Right atrium auricular region (tissue), 2 donors: ENCODE measurements at regions not wholly inside any gene's neighbourhood (a gene's known extent, or its start where the extent isn't known, plus 50 kb on each side); places are given as distances from the start of the nearest gene placed in this dataset.

Source experiments
- DNase-seq: peaks from one replicate; pipeline ENCODE4 v3.0.0-alpha.2; 2019; ENCODE audit warnings: low spot score
- H3K27ac ChIP-seq, 2 donors: fragments of 200-600 bp; sonication (generic); 1 replicate in 1 of 2; 2 replicates in 1 of 2; pipeline ENCODE4 v1.5.1; 2016 to 2019
- H3K27me3 ChIP-seq, 2 donors: fragments of 200-600 bp; sonication (generic); one replicate each; pipeline versions ENCODE4 v1.5.1 to v1.6.0; 2017 to 2019
- H3K36me3 ChIP-seq: fragments of 200-600 bp; sonication (generic); one replicate; pipeline ENCODE4 v1.5.1; 2016
- H3K4me1 ChIP-seq, 2 donors: fragments of 200-600 bp; sonication (generic); one replicate each; pipeline versions ENCODE4 v1.5.1 to v1.6.0; 2017 to 2019
- H3K4me3 ChIP-seq, 2 donors: fragments of 200-600 bp; sonication (generic); 1 replicate in 1 of 2; 2 replicates in 1 of 2; pipeline ENCODE4 v1.5.1; 2017 to 2019; ENCODE audit warnings: mild to moderate bottlenecking in 1 of 2, moderate library complexity in 1 of 2
- H3K9me3 ChIP-seq, 2 donors: fragments of 200-600 bp; sonication (generic); one replicate each; pipeline ENCODE4 v1.5.1; 2019
- CTCF ChIP-seq, 2 donors: fragments of 200-600 bp; sonication (generic); IDR thresholded peaks; one replicate each; pipeline ENCODE4 v1.5.1; 2019; ENCODE audit warnings: antibody characterized with exemption in 2 of 2

- DNase-seq = no peak
- Histone ChIP-seq H3K27me3 (no peaks in the 10 kb centered on the region), H3K9me3 (no peaks in the 10 kb centered on the region), H3K4me3 (no peak overlapping the region), H3K4me1 (no peaks in the 10 kb centered on the region), H3K36me3 (no peaks in the 10 kb centered on the region), H3K27ac (no peak overlapping the region)
- TF ChIP-seq CTCF (IDR thresholded peaks at IDR 0.05) = no peak
These were observed 163.5 kb upstream of the TCERG1L start for GRCh38 chr10:131475043-131475442.

- TF ChIP-seq CTCF (IDR thresholded peaks at IDR 0.05) = no peak
- no peaks in the 10 kb centered on the region for H3K36me3 ChIP-seq
- H3K9me3 ChIP-seq = no peaks in the 10 kb centered on the region
- no peaks in the 10 kb centered on the region for H3K27me3 ChIP-seq
- DNase-seq = no peak
- H3K4me3 ChIP-seq = no peak overlapping the region
- H3K4me1 ChIP-seq = no peaks in the 10 kb centered on the region
- no peak overlapping the region for H3K27ac ChIP-seq
These were observed 164.3 kb upstream of the TCERG1L start for GRCh38 chr10:131475803-131476202.

- TF ChIP-seq CTCF (IDR thresholded peaks at IDR 0.05) = no peak
- Histone ChIP-seq H3K9me3 (no peaks in the 10 kb centered on the region), H3K27ac (no peak overlapping the region), H3K4me3 (no peak overlapping the region), H3K36me3 (no peaks in the 10 kb centered on the region), H3K4me1 (no peaks in the 10 kb centered on the region), H3K27me3 (no peaks in the 10 kb centered on the region)
- DNase-seq = no peak
These were observed 166.1 kb upstream of the TCERG1L start for GRCh38 chr10:131477457-131478121.

GRCh38 chr10:131478377-131478989 lies 167.0 kb upstream of the TCERG1L start:
- no peaks in the 10 kb centered on the region for H3K9me3 ChIP-seq
- H3K4me1 ChIP-seq = no peaks in the 10 kb centered on the region
- DNase-seq = no peak
- TF ChIP-seq CTCF (IDR thresholded peaks at IDR 0.05) = no peak
- no peaks in the 10 kb centered on the region for H3K27me3 ChIP-seq
- no peak overlapping the region for H3K4me3 ChIP-seq
- no peak overlapping the region for H3K27ac ChIP-seq
- H3K36me3 ChIP-seq = no peaks in the 10 kb centered on the region

GRCh38 chr10:131480066-131480465 lies 168.5 kb upstream of the TCERG1L start:
- DNase-seq = no peak
- no peaks in the 10 kb centered on the region for H3K36me3 ChIP-seq

More at GRCh38 chr10:131480066-131480465, 168.5 kb upstream of the TCERG1L start:
- no peaks in the 10 kb centered on the region for H3K4me1 ChIP-seq
- H3K27me3 ChIP-seq = no peaks in the 10 kb centered on the region
- no peak overlapping the region for H3K27ac ChIP-seq
- TF ChIP-seq CTCF (IDR thresholded peaks at IDR 0.05) = no peak
- H3K9me3 ChIP-seq = no peaks in the 10 kb centered on the region
- H3K4me3 ChIP-seq = no peak overlapping the region
